Activated CD8-positive, alpha-beta memory T cell treated with anti-CD3 and anti-CD28 coated beads for 24 hours (primary cell): ENCODE measurements at regions not wholly inside any gene's neighbourhood (a gene's known extent, or its start where the extent isn't known, plus 50 kb on each side); places are given as distances from the start of the nearest gene placed in this dataset.
"Not testable (repeated sequence)": the region's sequence is repeated elsewhere in the genome, so short reads cannot be mapped to it uniquely, and the experiment has no call there.

Source experiments
- DNase-seq: peaks from one replicate; pipeline ENCODE4 v3.0.0-alpha.2; 2020

DNA sequence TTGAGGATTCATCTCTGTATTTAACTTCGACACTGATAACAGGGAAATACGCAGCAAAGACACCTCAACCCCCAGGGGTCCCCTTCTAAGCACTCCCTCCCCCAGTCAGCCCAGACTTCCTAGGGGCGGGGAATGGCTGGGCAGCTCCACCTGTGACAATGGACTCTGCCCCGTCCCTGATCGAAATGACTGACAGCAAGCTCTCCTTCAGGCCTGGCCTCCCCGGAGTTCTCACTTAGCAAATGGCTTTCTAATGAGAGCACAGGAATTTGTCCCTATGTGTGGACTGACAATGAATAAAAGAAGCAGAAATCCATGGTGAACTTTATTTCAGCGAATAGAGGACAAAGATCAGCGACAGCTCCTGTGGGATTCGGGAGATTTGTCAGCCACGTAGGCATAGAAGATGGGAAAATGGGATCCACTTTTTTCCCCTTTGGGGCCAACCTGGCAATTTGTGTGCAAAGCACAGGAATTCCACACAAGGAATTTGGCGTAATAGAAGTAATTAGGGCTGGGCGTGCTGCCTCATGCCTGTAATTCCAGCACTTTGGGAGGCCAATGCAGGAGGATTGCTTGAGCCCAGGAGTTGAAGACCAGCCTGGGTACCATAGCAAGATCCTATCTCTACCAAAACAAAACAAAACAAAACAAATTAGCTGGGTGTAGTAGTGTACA lies 63.8 kb downstream of the TNFAIP2 start:
- DNase-seq: no peak

DNA sequence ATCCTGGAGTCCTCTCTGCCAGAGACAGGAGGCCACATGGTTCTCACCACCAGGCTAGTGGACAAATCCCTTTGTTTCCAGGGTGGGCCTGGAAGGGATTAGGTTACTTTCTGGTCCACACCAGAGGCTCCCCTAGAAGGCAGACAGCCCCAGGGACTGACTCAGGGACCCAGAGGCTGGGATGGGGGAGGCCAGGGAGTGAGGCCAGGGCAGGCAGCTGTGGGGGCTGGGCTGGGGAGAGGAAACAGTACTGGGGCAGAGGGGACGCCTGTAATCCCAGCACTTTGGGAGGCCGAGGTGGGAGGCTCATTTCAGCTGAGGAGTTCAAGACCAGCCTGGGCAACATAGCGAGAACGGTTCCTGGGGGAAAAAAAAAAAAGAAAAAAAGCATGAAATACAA lies 64.7 kb downstream of the TNFAIP2 start:
- no peak for DNase-seq

DNA sequence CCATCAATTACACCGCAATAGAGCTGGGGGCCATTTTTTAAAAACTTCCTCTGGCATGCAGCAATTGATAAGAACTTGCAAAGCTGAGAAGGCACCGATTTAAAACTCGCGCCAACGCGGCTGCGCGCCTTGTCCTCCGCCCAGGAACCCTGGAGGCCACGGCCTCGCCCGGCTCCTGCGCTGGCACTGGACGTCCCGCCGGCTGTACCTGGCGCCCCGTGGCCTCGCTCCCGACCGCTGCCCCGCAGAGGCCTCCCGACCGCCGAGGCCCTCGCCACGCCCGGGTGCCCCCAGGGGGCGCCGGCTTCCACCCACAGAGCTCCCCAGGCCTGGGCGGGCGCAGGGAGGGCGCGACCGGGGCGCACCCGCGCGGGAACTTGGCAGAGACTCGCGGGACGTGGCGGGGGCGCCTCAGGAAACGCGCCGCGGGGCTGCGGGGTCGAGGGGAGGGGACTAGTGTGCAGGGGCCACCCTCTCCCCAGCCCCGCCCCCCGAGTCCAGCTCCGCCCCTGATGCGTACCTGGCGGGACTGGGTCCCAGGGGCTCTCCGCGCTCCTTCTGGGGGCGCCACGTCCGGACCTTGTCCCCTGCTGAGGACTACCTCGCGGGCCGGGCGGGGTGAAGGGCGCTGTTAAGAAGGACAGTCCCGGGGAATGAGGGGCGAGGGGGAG lies 65.7 kb downstream of the TNFAIP2 start:
- peak; percentile 61 for DNase-seq

DNA sequence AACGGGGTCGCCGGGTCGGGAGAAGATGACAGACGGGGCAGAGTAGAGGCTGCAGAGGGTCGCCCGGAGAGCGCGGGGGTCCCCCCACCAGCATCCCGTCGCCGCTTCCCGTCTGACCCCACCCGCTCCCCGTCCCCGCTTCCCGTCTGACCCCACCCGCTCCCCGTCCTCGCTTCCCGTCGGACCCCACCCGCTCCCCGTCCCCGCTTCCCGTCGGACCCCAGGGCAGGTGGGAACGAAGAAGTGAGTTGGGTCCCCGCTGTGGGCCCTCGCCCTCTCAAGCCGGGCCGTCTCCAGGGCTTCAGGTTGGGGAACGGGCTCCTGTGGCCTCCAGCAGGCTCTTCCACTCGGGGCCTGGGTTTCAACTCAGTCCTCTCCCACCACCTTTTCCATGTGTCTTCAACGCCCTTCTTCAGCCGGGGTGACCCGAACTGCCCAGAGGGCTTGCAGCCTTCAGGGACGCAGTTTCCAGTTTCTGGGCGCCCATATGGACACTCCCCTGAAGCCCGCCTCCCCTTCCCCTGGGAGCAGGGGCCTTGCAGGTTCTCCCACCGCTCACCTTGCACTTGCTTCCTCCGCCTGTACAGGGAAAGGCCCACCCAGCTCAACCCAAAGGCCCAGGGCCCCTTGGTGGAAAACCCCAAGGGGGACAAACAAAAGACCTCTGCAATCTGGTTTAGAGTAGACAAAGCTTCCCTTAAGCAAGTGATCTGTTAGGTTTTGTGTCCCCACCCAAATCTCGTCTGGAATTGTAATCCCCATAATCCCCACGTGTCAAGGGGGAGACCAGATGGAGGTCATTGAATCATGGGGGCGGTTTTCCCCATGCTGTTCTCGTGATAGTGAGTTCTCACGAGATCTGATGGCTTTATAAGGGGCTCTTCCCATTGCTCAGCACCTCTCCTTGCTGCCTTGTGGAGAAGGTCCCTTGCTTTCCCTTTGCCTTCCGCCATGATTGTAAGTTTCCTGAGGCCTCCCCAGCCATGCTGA lies 66.5 kb downstream of the TNFAIP2 start:
- DNase-seq: no peak

DNA sequence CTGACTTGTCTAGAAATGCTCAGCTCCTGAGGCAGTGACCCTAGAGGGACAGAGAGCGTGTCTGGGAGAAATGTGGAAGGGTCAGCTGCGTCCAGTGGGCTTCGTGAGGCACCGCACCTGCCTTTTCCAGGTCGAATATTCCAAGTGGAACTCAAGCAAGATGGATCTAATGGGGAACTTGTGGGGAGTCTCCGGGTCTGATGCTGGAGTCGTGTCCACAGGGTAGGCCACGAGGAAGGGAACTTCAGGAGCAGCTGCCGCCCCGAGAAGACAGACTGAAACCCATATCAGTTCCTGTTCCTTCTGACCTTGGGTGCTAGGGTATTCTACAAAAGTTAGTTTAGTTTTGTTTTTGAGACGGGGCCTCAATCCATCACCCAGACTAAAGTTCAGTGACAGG lies 67.5 kb downstream of the TNFAIP2 start:
- DNase-seq: no peak

DNA sequence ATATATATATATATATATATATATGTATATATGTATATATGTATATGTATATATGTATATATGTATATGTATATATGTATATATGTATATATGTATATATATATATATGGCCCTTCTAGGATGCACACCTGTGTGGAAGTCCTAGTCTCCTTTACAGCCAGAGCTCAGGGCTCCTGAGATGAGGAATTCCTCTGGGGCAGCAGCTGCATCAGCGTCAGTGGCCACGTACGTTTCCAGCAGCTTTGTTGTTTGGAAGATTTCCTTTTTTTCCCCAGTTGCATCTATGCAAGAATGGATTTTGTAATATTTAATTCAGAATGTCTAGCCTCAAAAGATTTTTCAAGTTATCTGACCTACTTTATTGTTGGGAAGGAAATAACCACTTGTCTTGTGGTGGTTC lies 68.6 kb downstream of the TNFAIP2 start:
- DNase-seq: no peak

DNA sequence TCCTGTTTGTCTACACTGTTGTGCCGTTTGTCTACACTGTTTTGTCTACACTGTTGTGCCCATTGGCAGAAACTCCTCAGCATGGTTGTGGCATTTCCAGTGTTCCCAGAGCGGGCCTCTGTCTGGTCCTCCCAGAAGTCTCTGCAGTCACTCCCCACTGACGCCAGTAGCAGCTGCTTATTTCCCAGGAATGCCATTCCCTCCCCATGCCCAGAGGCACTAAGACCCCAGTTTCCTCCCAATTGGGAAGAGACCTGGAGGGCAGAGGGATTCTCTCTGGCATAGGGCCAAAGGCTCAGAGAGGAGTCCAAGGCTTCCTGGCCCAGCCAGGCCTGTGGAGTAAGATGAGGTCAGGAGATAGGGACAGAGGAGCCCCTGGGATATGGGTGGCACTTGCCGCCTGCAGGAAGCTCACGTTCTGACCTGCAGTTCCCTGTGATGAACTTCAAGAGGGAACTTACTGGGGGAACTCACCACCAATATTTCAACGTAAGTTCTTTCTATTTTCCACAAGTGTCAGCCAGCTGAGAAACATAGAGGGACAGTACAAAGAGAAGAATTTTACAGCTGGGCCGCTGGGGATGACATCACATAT lies 69.1 kb downstream of the TNFAIP2 start:
- DNase-seq: no peak

DNA sequence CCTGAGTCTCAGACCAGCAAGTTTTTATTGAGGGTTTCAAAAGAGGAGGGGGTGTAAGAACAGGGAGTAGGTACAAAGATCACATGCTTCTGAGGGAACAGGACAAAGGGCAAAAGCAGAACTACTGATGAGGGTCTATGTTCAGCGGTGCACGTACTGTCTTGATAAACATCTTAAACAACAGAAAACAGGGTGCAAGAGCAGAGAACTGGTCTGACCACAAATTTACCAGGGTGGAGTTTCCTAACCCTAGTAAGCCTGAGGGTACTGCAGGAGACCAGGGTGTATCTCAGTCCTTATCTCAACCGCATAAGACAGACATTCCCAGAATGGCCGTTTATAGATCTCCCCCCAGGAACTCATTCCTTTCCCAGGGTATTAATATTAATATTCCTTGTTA lies 69.6 kb downstream of the TNFAIP2 start:
- not testable (repeated sequence) for DNase-seq

DNA sequence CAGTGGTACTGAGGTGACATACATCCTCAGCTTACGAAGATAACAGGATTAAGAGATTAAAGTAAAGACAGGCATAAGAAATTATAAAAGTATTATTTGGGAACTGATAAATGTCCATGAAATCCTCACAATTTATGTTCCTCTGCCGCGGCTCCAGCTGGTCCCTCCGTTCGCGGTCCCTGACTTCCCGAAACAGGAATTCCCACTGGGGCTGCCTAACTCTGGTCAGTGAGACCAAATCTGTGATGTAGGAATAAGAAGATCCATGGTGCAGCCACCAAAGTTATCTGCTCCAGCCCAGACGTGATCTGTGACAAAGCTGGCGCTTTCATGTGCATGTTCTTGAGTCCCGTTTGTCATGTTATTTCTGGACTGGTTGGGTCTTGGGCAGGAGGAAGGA lies 70.2 kb downstream of the TNFAIP2 start:
- not testable (repeated sequence) for DNase-seq

DNA sequence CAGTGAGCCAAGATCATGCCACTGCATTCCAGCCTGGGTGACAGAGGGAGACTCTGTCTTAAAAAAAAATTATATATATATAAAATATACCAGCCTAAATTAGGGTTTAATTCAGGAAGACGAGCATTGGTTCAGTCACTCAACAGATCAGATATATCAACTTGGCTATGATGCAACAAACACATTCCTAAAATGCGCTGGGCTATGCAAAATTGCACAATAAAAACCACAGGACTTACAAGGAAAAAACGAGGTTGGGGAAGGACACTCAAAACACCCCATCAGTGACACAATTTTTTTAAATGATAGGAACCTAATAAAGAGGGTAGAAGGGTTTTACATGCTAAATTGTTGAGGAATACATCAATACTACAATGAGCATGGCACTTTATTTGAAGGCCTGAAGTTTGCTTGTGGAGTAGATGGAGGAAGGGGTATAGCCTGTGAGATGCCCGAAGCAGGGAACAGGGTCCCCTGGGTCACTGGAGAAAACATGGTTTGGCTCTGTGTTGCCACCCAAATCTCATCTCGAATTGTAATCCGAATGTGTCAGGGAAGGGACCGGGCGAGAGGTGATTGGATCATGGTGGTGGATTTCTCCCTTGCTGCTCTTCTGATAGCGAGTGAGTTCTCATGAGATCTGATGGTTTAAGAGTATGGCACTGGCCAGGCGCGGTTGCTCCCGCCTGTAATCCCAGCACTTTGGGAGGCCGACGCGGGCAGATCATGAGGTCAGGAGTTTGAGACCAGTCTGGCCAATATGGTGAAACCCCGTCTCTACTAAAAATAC lies 71.2 kb downstream of the TNFAIP2 start:
- DNase-seq: no peak

DNA sequence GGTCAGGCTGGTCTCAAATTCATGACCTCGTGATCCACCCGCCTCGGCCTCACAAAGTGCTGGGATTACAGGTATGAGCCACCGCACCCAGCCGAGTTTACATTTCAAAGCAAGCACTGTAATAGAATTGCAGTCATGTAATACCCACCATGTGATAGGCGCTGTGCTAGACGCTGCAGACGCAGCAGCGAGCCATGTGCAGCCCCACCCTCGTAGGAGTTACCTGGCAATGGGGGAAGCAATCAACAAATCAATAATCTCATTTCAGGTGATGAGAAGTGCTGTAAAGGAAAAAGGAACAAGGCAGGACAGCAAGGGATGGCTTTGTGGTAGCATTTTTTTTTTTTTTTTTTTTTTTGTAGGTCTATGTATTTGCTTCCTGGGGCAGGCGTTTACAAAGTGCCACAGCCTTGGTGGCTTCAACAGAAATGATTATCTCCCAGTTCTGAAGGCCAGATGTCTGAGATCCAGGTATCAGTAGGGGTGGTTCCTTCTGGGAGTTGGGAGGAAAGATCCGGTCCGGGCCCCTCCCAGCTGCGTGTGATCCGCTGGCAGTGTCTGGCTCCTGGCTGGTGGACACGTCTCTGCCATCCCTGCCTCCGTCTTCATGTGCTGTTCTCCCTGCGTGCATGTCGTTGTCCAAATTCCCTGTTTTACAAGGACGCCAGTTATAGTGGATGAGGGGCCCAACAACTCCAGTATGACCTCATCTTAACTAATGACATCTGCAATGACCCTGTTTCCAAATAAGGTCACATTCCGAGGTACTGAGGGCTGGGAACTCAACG lies 72.8 kb downstream of the TNFAIP2 start:
- no peak for DNase-seq

DNA sequence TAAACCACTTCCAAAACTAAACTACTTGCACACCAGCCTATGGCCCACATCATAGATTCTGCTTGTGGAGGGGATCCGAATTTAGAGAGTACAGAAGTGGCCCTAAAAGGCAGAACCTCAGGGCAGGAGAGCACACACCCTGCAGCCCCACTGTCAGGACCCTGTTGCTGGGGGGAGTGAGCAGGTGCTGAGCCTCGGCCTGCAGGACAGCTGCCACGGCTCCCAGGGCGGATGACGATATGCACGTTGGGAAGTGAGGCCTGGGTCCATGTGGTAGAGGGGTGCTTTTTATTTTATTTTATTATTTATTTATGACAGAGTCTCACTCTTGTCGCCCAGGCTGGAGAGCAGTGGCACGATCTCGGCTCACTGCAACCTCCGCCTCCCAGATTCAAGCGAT lies 73.5 kb downstream of the TNFAIP2 start:
- no peak for DNase-seq

DNA sequence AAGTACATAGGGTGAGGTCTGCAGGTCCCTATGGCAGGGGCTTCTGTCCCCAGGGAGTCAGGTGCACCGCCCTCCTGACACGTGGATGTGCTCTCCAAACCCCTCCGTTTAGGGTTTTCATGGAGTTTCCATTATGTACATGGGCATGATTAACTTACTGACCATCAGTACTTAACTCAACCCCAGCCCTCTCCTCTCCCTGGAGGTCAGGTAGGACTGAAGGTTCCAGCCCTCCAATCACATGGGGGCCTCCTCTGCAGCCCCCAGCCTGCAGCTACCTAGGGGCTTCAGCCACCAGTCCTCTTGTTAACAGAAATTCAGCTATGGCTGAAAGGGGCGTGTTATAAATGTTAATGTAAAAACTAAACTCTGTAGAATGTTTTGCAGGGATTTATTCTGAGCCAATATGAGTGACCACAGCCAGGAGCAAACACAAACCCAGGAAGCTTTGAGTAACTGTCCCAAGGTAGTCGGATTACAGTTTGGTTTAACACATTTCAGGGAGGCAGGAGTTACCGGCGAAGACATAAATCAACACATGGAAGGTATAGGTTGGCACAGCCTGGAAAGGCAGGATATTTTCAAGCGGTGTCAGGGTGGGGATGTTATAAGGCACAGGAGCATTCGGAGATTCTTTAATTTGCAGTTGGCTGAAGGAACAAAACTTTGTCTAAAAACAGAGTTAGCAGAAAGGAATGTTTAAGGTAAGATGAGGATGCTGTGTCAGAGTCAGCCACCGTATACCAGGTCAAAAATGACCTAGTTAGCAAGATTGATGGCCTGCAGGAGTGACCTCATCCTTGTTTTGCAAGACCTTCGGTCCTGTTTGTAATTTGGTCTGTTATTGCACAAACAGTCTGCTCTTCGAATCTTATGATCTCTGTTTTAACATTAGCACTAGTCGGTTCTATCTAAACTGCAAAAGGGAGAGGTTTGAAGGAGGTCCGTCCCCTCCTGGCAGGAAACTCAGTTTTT lies 75.2 kb downstream of the TNFAIP2 start:
- no peak for DNase-seq

DNA sequence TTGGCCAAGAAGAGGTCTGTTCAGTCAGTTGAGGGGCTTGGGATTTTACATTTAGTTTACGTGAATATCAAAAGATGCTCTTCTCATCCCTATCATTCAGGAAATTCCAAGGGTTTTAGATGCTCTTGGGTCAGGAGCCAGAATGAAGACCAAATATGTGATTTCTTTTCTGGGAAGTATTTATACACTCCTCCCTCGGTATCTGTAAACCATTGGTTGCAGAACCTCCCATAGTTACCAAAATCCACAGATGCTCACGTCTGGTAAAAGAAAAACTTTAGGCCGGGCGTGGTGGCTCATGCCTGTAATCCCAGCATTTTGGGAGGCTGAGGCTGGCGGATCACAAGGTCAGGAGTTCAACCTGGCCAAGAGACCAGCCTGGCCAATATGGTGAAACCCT lies 75.9 kb downstream of the TNFAIP2 start:
- DNase-seq: no peak

DNA sequence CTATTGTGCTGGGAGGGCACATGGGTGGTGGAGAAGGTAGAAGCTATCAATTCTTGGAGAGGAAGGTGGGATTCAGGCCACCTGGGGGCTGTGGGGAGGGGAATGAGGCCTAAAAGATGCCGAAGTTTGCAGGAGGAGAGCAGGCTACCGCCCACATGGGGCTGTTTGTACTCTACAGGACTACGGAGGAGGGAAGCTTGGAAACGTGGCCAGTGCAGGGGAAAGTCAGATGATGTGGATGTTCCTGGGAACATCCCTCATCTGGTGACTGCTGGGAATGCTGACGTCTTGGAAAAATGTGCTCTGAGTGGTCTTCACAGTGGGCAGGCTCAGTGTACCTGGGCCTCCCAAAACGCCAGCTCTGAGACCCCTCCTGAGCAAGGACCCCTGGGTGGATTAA lies 78.5 kb downstream of the TNFAIP2 start:
- DNase-seq: no peak

DNA sequence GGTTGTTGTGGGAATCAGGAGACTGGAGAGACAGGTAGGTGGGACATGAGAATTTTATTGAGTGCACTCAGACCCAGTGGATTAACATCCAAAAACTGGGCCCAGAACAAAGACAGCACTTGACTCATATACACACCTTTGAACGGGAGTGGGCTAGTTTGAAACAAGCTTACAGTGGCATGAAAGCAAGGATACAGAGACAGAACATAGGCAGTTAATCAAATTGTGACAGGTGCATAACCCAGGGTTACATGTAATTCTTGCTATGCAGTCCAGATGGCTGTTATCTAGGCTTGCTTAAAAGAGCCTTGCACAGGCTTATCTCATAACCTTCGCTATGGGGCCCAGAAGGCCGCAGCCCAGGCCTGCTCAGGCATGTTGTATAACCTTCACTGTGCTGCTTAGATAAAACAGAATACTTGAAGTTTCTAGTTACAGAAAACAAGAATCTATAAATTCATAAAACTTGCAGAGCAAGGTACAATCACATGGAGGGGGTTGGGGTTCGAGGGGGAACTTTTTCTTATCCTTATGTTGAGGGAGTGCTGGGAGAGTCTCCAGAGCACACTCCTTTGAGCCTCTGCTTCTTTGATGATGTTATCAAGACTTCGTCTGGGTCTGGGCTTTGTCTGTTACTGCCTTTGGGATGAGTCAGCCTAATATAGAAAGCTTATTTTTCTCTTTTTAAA lies 81.7 kb downstream of the TNFAIP2 start:
- DNase-seq: no peak

DNA sequence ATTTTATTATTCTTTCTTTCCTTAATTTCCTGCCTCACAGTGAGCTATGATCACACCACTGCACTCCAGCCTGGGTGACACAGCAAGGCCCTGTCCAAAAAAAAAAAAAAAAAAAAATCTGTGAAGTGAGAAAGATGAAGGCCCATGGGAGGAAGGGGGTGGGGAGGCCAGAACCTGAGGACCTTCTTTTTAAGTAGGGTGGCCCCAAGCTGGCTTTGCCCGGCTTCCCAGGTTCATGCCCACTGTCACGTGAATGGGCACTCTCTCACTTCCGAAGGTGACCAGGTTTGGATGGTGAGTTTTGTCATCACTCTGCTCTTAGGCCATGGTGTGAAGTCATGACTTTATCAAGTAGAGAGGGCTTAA lies 82.3 kb downstream of the TNFAIP2 start:
- no peak for DNase-seq

DNA sequence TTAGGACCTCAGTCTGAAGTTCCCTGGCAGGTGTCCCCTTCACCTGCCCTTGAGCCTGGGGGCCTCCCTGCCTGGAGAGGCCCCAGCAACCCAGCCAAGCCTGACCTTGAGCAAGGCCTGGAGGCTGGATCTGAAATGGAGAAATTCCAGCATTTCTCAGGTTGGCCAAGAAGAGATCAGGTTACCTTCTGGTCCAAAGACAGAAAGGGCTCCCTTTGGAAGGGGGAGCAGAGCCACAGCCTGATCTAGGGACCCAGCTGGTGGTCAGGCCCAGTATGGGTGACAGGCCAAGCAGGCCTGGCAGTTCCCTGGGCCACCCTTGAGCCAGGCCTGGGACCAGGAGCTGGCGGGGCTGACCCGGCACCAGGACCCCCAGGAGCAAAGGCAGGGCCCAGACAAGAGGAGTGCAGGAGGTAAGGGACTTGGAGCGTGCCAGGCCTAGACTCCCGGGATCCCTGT lies 82.8 kb downstream of the TNFAIP2 start:
- no peak for DNase-seq

DNA sequence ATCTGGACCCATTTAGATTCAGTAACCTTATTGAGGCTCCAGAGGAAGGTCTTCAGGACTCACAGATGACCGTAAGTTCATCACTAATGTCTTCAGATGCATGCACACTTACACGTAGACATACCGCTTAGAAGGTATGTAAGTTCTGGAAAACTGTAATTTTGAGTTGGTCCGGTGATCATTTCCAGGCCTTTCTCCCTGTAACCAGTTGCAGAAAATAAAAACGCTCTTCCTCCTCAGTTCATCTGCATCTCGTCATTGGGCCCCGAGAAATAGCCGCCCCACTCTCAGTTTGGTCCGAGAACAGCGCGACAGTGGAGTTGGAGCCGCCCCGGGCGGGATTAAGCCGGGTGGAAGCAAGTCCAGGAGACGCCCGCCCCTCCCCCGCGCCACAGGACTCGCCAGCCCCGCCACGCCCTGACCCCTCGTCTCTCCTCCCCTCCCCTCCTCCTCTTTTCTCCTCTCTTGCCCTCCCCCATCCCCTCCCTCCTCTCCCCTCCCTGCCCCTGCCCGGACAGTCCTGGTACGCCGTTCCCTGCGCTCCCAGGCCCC lies 83.7 kb downstream of the TNFAIP2 start:
- no peak for DNase-seq
